IMR-90 (cell line): ENCODE measurements at regions not wholly inside any gene's neighbourhood (a gene's known extent, or its start where the extent isn't known, plus 50 kb on each side); places are given as distances from the start of the nearest gene placed in this dataset.
"Not testable (repeated sequence)": the region's sequence is repeated elsewhere in the genome, so short reads cannot be mapped to it uniquely, and the experiment has no call there.

ENCODE experiments used
- MXI1 ChIP-seq: IDR thresholded peaks from 2 replicates; pipeline ENCODE4 v1.6.1; 2012; ENCODE audit warnings: low read depth, mild to moderate bottlenecking, low read length, moderate library complexity, borderline replicate concordance
- RAD21 ChIP-seq: IDR thresholded peaks from 2 replicates; pipeline ENCODE4 v1.6.1; 2012; ENCODE audit warnings: low read length, improper control_type of control experiment
- TF ChIP-seq, protein P1 (sequence below): fragments of 150-350 bp; IDR thresholded peaks from 2 replicates; pipeline ENCODE4 v1.6.1; 2016; ENCODE audit warnings: low read depth, mild to moderate bottlenecking, low read length, moderate library complexity, borderline replicate concordance

DNA sequence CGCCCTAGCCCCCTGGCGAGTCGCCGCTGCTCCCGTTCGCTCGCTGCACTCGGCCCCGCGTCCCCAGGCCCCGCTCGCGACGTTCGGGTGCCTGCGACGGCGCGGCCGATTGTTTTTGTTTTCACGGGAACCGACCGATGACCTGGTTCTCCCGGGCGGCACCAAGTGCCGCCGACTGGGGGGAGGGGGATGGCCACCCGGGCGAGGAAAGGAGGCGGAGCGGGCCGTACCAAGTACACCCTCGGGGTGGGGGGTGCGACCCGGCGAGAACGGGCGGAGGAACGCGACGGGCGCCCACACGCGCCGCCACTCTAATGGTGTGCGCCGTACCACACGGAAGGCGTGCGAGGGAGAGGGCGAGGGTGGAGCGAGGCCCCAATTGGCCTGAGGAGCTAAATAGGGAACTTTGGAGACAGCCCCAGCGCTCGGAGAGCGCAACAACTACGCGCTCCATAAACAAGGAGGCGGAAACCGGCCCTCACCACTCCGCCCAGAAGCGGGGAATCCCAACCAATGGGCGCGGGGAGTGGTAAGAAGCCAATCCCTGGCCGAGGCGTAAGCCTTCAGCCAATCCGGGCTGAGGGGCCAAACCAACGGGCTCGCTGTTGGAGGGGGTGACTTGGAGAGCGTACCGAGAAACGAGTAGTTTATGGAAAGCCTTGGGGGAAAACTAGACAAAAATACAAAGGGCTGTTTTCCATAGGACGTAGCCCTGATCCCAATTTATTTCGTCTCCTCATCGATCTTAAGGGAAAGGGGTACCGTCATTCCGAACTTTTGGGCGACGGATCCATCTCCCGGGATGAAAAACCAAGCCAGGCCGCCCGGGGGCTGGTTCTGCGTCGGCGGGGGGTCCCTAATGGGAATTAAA lies 54.8 kb upstream of the PLGLB1 start:
- TF ChIP-seq MXI1, RAD21: not testable (repeated sequence)
- TF ChIP-seq, protein P1, sequence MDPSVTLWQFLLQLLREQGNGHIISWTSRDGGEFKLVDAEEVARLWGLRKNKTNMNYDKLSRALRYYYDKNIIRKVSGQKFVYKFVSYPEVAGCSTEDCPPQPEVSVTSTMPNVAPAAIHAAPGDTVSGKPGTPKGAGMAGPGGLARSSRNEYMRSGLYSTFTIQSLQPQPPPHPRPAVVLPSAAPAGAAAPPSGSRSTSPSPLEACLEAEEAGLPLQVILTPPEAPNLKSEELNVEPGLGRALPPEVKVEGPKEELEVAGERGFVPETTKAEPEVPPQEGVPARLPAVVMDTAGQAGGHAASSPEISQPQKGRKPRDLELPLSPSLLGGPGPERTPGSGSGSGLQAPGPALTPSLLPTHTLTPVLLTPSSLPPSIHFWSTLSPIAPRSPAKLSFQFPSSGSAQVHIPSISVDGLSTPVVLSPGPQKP = not testable (repeated sequence)
